GM18519 (cell line): ENCODE measurements at regions not wholly inside any gene's neighbourhood (a gene's known extent, or its start where the extent isn't known, plus 50 kb on each side); places are given as distances from the start of the nearest gene placed in this dataset.
"Not testable (repeated sequence)": the region's sequence is repeated elsewhere in the genome, so short reads cannot be mapped to it uniquely, and the experiment has no call there.

Experiments
- ATAC-seq: cut with Tn5 transposase; IDR thresholded peaks from one replicate; pipeline ENCODE4 v1.9.1; 2021; ENCODE audit warnings: mild to moderate bottlenecking, moderate library complexity; ENCODE audit not compliant: unreplicated experiment, low FRiP score

DNA sequence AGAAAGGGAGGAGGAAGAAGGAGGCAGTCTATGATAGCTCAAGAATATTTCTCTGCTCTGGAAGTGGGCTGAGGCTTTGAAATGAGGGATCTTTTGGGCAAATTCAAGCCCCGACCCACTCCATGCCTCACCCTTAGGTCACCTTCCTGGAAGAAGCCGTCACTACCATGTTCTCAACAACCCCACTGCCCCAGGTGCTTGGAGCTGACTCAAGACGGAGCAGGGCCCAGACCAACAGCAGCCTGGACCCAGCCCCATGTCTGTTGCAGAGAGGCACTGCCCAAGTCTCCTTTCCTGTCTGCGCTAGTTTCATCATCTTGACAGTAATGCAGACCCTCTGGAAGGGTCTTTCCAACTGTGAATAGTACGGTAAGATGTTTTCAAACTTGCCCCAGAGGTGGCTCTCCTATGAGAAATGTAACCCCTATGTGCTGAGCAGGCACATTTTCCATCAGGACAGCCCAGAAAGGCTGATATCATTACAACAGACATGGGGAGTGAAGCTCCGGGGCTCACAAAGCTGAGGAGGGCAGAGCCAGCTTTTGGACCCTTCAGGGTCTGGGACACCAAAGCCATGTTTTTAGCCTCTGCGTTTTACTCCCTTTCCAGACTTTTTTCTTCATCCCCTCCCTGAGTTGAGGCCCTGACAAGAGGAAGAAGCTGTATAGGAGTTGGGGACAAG, 128.2 kb upstream of the LARP1 start:
- no peak for ATAC-seq

GRCh38 chr5:154625031-154625430, 130.1 kb upstream of the LARP1 start:
- ATAC-seq, result no peak

DNA sequence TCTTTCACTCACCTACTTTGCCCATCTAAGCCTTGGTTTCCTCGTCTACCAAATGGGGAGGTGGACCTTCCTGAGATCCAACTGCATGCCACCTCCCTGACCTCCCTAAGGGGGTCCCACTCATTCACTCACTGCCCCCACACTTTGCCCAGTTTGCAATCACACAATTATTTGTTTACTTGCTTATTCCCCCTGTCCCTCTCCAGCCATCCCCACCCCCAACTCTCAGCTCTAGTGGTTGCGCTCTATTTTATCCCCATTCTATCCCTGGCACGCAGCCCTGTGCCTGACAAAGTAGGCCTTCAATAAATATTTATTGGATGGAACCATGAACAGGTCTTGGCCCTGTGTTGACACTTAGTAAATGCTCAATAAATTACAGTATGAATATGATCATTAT, 130.8 kb upstream of the LARP1 start:
- no peak for ATAC-seq

- ATAC-seq, result no peak
Observed at GRCh38 chr5:154620411-154620810, 134.8 kb upstream of the LARP1 start.

GRCh38 chr5:154618696-154619095, 136.5 kb upstream of the LARP1 start:
- no peak for ATAC-seq

DNA sequence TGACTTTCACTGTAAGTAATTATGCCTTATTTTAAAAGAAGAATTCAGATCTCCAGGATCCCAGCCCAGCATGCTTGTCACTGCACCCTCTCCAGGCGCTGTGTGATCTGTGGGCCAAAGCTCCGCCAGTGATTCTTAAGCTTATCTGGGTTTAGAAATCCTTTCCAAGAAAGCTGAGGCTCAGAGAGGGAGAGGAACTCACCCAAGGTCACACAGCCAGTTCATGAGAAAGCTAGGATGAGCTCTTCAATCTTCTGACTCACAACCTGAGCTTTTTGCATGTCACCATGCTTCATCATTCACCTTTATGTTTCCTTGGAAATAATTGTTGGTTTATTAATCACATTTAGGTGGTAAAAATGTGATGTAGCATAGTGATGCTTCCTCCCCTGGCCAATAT, 136.6 kb upstream of the HAND1 start:
- ATAC-seq, result no peak

DNA sequence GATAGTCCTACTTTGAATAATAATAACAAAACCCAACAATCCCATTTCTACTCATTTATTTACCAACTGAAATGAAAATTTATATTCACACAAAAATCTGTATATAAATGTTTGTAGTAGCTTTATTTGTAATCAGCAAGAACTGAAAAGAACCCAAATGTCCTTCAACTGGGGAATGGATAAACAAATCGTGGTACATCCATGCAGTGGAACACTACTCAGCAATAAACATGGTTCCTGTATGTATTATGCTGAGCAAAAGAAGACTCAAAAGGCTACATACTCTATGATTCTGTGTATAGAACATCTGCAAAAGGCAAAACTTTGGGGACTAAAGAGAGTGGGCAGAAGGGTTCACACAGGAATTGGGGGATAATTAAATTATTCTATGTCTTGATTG, 136.1 kb upstream of the HAND1 start:
- ATAC-seq, result no peak

- no peak for ATAC-seq
Observed at GRCh38 chr5:154612666-154613065, 134.6 kb upstream of the HAND1 start.

DNA sequence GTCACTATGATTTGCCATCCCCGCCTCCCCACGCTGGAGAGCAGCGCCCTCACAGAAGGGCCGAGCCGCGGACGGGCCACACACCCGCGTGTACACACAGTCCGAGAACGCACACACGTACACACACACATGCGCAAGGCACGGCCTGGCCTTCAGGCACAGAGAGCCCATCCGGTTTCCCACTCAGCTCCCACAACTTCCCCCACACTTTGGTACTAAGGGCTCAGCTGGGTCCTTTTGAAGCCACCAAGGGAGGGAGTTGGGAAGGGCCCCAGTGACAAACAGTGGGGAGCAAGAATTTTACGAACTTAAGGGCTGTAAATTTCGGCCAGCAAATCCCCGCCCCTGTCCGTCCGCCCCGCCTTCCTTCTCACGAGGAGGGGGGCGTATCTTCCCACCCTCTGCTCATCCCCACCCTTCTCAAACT, 133.3 kb upstream of the HAND1 start:
- no peak for ATAC-seq

- ATAC-seq, result peak; percentile 79
Observed at GRCh38 chr5:154610321-154611154, 132.5 kb upstream of the HAND1 start.

GRCh38 chr5:154609251-154609650, 131.2 kb upstream of the HAND1 start:
- no peak for ATAC-seq

DNA sequence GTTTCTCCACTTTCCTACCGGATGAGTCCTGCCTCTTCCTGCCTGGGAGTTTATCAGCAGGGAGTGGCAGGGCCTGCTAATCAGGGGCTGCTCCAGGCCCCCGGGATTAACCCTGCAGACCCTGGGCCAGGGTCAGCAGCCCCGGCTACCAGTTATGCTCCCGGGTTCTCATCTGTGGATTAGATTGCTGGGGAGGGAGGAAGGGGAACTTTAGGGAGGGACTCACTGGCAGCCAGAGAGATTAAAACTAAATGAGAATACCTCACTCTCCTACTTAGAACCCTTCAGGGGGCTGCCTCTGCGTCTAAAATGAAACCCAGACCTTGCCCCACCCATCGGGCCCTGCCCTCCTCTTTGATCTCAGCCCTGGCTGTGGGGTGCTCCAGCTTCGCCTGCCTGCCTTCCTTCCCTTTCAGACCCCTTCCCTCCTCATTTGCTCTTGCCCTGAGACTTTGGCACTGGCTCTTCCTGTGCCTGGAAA, 130.5 kb upstream of the HAND1 start:
- ATAC-seq, result no peak

DNA sequence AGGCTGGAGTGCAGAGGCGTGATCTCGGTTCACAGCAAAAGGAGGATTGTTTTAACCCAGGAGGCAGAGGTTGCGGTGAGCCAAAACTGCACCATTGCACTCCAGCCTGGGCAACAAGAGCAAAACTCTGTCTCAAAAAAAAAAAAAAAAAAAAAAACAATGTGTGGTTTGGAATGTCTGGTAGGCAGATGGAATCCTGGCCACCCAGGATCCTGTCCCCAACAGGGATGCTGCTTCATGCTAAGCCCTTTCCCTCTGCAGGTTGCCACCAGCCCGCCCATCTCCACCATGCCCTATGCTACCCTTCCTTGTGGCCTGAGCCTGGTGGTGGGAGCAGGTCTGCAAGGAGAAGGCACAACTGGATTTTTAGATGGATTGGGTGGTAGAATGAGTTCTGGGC, 129.7 kb upstream of the HAND1 start:
- ATAC-seq, result no peak

GRCh38 chr5:154606246-154606645, 128.2 kb upstream of the HAND1 start:
- ATAC-seq, result no peak

DNA sequence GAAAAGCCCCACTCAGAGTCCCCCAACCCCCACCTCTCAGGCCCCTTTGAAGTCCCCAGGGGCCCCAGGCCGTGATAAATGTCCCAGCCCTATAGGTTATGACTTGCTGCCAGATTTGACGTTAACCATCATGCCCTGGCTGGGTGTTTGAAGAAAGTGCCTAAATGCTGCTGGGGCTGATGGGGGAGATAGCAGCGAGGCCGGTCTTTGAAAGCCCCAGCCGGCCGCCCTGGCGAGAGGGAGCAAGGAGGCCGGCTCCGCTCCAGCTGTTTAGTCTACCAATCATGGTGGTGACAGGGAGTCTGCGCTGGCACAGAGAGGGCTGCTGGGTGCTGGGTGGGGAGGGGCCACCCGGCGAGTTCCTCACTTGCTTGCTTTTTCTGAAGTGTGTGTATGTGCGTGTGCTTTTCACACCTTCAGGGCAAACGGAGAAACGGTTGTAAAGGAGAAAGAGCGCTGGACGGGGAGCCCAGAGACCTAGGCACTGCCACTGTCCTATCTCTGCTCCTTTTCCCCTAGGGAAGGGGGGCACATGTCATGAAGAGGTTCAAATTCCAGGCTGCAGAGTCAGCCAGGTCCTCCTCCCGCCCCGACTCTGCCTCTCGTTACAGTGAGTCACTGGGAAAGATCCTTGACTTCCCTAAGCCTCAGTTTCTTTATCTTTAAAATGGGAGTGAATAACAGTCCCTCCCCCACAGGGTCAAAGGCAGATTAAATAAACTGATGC, 126.1 kb upstream of the HAND1 start:
- ATAC-seq, result no peak

GRCh38 chr5:154603485-154603884, 125.5 kb upstream of the HAND1 start:
- no peak for ATAC-seq

- ATAC-seq, result no peak
Observed at GRCh38 chr5:154603011-154603410, 125.0 kb upstream of the HAND1 start.

DNA sequence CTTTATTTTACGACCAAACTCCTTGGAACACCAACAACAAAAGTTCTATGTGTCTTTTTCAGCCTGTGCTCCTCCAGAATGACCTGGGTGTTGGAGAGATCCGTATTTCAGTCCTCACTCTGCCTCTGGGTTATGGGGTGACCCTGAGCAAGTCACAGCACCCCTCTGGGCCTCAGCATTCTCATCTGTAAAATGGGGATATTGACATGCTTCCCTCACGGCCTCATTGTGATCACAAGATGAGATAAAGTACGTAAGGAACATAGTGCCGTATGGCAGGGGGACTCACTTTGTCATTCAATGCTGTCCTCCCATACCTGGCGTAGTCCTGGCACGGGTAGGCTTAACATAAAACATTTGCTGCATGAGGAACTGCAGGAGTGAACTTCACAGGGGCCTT, 123.0 kb upstream of the HAND1 start:
- ATAC-seq, result no peak

DNA sequence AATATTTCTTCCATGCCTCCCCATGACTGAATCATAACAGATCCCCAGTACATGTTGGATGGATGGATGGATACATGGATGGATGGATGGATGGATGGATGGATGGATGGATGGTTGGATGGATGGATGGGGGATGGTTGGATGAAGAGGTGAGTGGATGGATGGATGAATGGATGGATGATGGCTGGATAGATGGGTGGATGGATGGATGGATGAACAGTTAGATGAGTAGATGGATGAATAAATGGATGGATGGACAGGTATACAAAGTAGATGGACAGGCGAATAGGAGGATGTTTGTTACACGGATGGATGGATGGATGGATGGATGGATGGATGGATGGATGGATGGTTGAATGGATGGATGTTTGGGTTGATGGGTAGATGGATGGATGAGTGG, 120.0 kb upstream of the HAND1 start:
- no peak for ATAC-seq

DNA sequence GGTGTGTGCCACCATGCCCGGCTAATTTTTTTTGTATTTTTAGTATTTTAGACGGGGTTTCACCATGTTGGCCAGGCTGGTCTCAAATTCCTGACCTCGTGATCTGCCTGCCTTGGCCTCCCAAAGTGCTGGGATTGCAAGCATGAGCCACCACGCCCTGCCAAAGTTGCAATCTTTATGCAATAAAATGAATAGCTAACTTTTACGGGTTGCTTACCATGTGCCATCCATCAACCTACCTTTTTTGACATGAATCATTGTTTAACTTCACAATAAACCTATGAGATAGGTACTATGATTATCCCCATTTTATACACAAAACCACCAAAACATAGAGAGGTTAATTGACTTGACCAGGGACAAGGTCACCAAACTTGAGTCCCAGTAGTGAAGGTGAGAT, 118.8 kb upstream of the HAND1 start:
- ATAC-seq, result not testable (repeated sequence)

- ATAC-seq, result no peak
Observed at GRCh38 chr5:154595662-154596061, 117.6 kb upstream of the HAND1 start.
